ENCODE measurements at regions not wholly inside any gene's neighbourhood (a gene's known extent, or its start where the extent isn't known, plus 50 kb on each side); places are given as distances from the start of the nearest gene placed in this dataset.

GRCh38 chr3:182501856-182502255, 291.4 kb upstream of the ATP11B start:
- Histone ChIP-seq H3K4me3 (no peak overlapping the region), H3K27me3 (peaks cover 0 to 17% (median 0%) of the 10 kb centered on the region in 4 donors), H3K9me3 (no peaks in the 10 kb centered on the region), H3K27ac (replicated peaks in 1 of 4) (no peak overlapping the region), H3K36me3 (no peaks in the 10 kb centered on the region), H3K4me1 (no peaks in the 10 kb centered on the region)
- intact Hi-C loops (cut with DNase I), result no loop called here
- WGBS, result 50% methylated on average over 3 of the region's 3 CpGs
- no peak for DNase-seq (ENCODE audit: extremely low spot score)
- TF ChIP-seq POLR2AphosphoS5 (IDR thresholded peaks at IDR 0.05) (no peak), EP300 (IDR thresholded peaks at IDR 0.05) (no peak), POLR2A (IDR thresholded peaks at IDR 0.05; ENCODE audit: low read depth) (no peak)
- TF ChIP-seq, protein P1, sequence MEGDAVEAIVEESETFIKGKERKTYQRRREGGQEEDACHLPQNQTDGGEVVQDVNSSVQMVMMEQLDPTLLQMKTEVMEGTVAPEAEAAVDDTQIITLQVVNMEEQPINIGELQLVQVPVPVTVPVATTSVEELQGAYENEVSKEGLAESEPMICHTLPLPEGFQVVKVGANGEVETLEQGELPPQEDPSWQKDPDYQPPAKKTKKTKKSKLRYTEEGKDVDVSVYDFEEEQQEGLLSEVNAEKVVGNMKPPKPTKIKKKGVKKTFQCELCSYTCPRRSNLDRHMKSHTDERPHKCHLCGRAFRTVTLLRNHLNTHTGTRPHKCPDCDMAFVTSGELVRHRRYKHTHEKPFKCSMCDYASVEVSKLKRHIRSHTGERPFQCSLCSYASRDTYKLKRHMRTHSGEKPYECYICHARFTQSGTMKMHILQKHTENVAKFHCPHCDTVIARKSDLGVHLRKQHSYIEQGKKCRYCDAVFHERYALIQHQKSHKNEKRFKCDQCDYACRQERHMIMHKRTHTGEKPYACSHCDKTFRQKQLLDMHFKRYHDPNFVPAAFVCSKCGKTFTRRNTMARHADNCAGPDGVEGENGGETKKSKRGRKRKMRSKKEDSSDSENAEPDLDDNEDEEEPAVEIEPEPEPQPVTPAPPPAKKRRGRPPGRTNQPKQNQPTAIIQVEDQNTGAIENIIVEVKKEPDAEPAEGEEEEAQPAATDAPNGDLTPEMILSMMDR (IDR thresholded peaks at IDR 0.05), result no peak

GRCh38 chr3:182503401-182503800, 289.9 kb upstream of the ATP11B start:
- Histone ChIP-seq H3K27me3 (peaks cover 0 to 17% (median 0%) of the 10 kb centered on the region in 4 donors), H3K36me3 (no peaks in the 10 kb centered on the region), H3K9me3 (no peaks in the 10 kb centered on the region), H3K4me1 (no peaks in the 10 kb centered on the region), H3K4me3 (no peak overlapping the region), H3K27ac (replicated peaks in 1 of 4) (no peak overlapping the region)
- DNase-seq (ENCODE audit: extremely low spot score), result no peak
- intact Hi-C loops (cut with DNase I), result no loop called here
- 47% methylated on average over 2 of the region's 2 CpGs for WGBS
- TF ChIP-seq POLR2A (IDR thresholded peaks at IDR 0.05; ENCODE audit: low read depth) (no peak), POLR2AphosphoS5 (IDR thresholded peaks at IDR 0.05) (no peak), EP300 (IDR thresholded peaks at IDR 0.05) (no peak)
- TF ChIP-seq, protein P1 (IDR thresholded peaks at IDR 0.05), result no peak

DNA sequence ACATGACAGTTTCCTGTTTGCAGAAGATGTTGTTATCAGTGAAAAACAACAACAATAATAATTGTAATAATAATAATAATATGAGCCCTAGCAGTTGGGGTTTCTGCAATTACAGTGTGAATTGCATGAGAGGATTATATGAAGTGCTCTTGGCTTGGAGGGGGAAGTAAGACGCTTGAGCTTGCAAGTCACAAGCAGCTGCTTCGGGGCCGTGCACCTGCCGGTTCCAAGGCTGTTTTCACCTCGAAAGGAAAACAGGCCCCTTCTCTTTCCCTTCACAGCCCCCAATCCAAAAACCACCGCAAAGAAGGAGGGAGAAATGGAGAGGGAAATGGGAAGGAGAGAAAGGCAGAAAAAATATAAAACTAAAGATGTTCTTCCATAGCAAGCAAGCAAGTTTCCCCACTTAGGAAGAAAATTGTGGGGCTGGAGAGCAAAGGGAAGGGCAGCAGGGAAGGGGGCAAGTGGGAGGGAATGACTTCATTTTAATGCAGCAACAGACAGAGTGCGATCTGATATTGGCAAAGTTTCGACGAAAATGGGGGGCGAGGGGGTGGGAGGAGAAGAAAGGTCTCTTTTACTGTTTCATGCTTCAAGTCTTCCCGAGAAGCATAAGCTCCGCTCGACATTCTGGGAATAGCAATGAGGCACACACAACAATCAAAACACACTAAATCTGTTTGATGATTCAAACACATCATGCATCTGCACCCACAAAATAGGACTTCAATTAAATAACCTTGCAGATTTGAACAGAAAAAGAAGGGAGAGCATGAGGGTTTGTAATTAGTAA, 284.2 kb upstream of the ATP11B start:
- Histone ChIP-seq H3K9me3 (no peaks in the 10 kb centered on the region), H3K27me3 (peaks cover 0 to 13% (median 0%) of the 10 kb centered on the region in 4 donors), H3K36me3 (no peaks in the 10 kb centered on the region), H3K4me3 (no peak overlapping the region), H3K4me1 (no peaks in the 10 kb centered on the region), H3K27ac (replicated peaks in 1 of 4) (no peak overlapping the region)
- intact Hi-C loops (cut with DNase I), result no loop called here
- TF ChIP-seq POLR2AphosphoS5 (IDR thresholded peaks at IDR 0.05), result no peak
- TF ChIP-seq POLR2A (IDR thresholded peaks at IDR 0.05; ENCODE audit: low read depth), result no peak
- TF ChIP-seq, protein P1 (IDR thresholded peaks at IDR 0.05), result no peak
- no peak for TF ChIP-seq EP300 (IDR thresholded peaks at IDR 0.05)
- DNase-seq (ENCODE audit: extremely low spot score), result no peak
- WGBS, result 35% methylated on average over 13 of the region's 13 CpGs

- WGBS, result 13% methylated on average over 1 of the region's 1 CpG
- H3K27ac ChIP-seq (replicated peaks in 1 of 4), result no peak overlapping the region
- H3K9me3 ChIP-seq, result no peaks in the 10 kb centered on the region
- H3K4me1 ChIP-seq, result no peaks in the 10 kb centered on the region
- intact Hi-C loops (cut with DNase I), result no loop called here
- peaks cover 0 to 13% (median 0%) of the 10 kb centered on the region in 4 donors for H3K27me3 ChIP-seq
- no peaks in the 10 kb centered on the region for H3K36me3 ChIP-seq
- H3K4me3 ChIP-seq, result no peak overlapping the region
- DNase-seq (ENCODE audit: extremely low spot score), result no peak
- no peak for TF ChIP-seq EP300 (IDR thresholded peaks at IDR 0.05)
- TF ChIP-seq, protein P1 (IDR thresholded peaks at IDR 0.05), result no peak
- TF ChIP-seq POLR2A (IDR thresholded peaks at IDR 0.05; ENCODE audit: low read depth), result no peak
- TF ChIP-seq POLR2AphosphoS5 (IDR thresholded peaks at IDR 0.05), result no peak
These were observed 283.4 kb upstream of the ATP11B start for GRCh38 chr3:182509844-182510460.

All from esophagus muscularis mucosa (tissue), 4 donors.